ENCODE measurements at regions not wholly inside any gene's neighbourhood (a gene's known extent, or its start where the extent isn't known, plus 50 kb on each side); places are given as distances from the start of the nearest gene placed in this dataset.
"Not testable (repeated sequence)": the region's sequence is repeated elsewhere in the genome, so short reads cannot be mapped to it uniquely, and the experiment has no call there.

GRCh38 chr3:124636863-124637296, 93.4 kb upstream of the UMPS start:
- TF ChIP-seq CTCF (IDR thresholded peaks at IDR 0.05; ENCODE audit: insufficient read depth, low read length, poor library complexity, severe bottlenecking), result no peak
- no peak overlapping the region for H3K4me3 ChIP-seq (ENCODE audit: low read depth, low read length)
- no peak for DNase-seq (ENCODE audit: low read depth)
- H3K36me3 ChIP-seq (ENCODE audit: control insufficient read depth, insufficient read depth, low read length), result no peaks in the 10 kb centered on the region
- no peaks in the 10 kb centered on the region for H3K27me3 ChIP-seq (ENCODE audit: control insufficient read depth, insufficient read depth, low read length)

GRCh38 chr3:124639406-124640237, 90.6 kb upstream of the UMPS start:
- H3K4me3 ChIP-seq (ENCODE audit: low read depth, low read length), result no peak overlapping the region
- no peak for DNase-seq (ENCODE audit: low read depth)
- no peak for TF ChIP-seq CTCF (IDR thresholded peaks at IDR 0.05; ENCODE audit: insufficient read depth, low read length, poor library complexity, severe bottlenecking)
- H3K27me3 ChIP-seq (ENCODE audit: control insufficient read depth, insufficient read depth, low read length), result no peaks in the 10 kb centered on the region
- H3K36me3 ChIP-seq (ENCODE audit: control insufficient read depth, insufficient read depth, low read length), result no peaks in the 10 kb centered on the region

GRCh38 chr3:124640635-124641306, 89.5 kb upstream of the UMPS start:
- TF ChIP-seq CTCF (IDR thresholded peaks at IDR 0.05; ENCODE audit: insufficient read depth, low read length, poor library complexity, severe bottlenecking), result no peak
- Histone ChIP-seq H3K27me3 (ENCODE audit: control insufficient read depth, insufficient read depth, low read length) (no peaks in the 10 kb centered on the region), H3K4me3 (ENCODE audit: low read depth, low read length) (no peak overlapping the region), H3K36me3 (ENCODE audit: control insufficient read depth, insufficient read depth, low read length) (no peaks in the 10 kb centered on the region)
- no peak for DNase-seq (ENCODE audit: low read depth)

- Histone ChIP-seq H3K27me3 (ENCODE audit: control insufficient read depth, insufficient read depth, low read length) (no peaks in the 10 kb centered on the region), H3K36me3 (ENCODE audit: control insufficient read depth, insufficient read depth, low read length) (no peaks in the 10 kb centered on the region), H3K4me3 (ENCODE audit: low read depth, low read length) (no peak overlapping the region)
- TF ChIP-seq CTCF (IDR thresholded peaks at IDR 0.05; ENCODE audit: insufficient read depth, low read length, poor library complexity, severe bottlenecking), result no peak
- DNase-seq (ENCODE audit: low read depth), result no peak
Measured at GRCh38 chr3:124643453-124643852, 86.8 kb upstream of the UMPS start.

- not testable (repeated sequence) for H3K36me3 ChIP-seq (ENCODE audit: control insufficient read depth, insufficient read depth, low read length); H3K4me3 ChIP-seq (ENCODE audit: low read depth, low read length); H3K27me3 ChIP-seq (ENCODE audit: control insufficient read depth, insufficient read depth, low read length); DNase-seq (ENCODE audit: low read depth)
Measured at GRCh38 chr3:124646186-124646585, 84.1 kb upstream of the UMPS start.

- no peak for DNase-seq (ENCODE audit: low read depth)
- H3K27me3 ChIP-seq (ENCODE audit: control insufficient read depth, insufficient read depth, low read length), result no peaks in the 10 kb centered on the region
- no peaks in the 10 kb centered on the region for H3K36me3 ChIP-seq (ENCODE audit: control insufficient read depth, insufficient read depth, low read length)
- no peak for TF ChIP-seq CTCF (IDR thresholded peaks at IDR 0.05; ENCODE audit: insufficient read depth, low read length, poor library complexity, severe bottlenecking)
- no peak overlapping the region for H3K4me3 ChIP-seq (ENCODE audit: low read depth, low read length)
Measured at GRCh38 chr3:124648551-124648950, 81.7 kb upstream of the UMPS start.
